ENCODE measurements at regions not wholly inside any gene's neighbourhood (a gene's known extent, or its start where the extent isn't known, plus 50 kb on each side); places are given as distances from the start of the nearest gene placed in this dataset.

GRCh38 chr3:177437513-177438337 is 240.4 kb upstream of the TBL1XR1 start:
- Histone ChIP-seq H3K4me2 (replicated peaks; ENCODE audit: low read depth, low read length, poor library complexity, severe bottlenecking) (no peak overlapping the region), H3K79me2 (ENCODE audit: control insufficient read depth, insufficient read depth, low read length) (no peaks in the 10 kb centered on the region), H3K4me1 (ENCODE audit: control insufficient read depth in 2 of 2, insufficient read depth in 2 of 2, low read length in 2 of 2) (peaks cover 13% of the 10 kb centered on the region in 2 donors), H3K36me3 (replicated peaks in 1 of 2; ENCODE audit: control extremely low read depth in 1 of 2, control insufficient read depth in 1 of 2, extremely low read depth in 1 of 2, insufficient read depth in 2 of 2, low read length in 1 of 2) (no peaks in the 10 kb centered on the region), H4K20me1 (ENCODE audit: control insufficient read depth, insufficient read depth, low read length, poor library complexity, severe bottlenecking) (no peaks in the 10 kb centered on the region), H3K27ac (ENCODE audit: low read length in 2 of 2) (no peak overlapping the region), H3K4me3 (ENCODE audit: control extremely low read depth in 1 of 5, extremely low read depth in 1 of 5, insufficient read depth in 1 of 5, low read depth in 2 of 5, low read length in 4 of 5) (no peak overlapping the region), H3K27me3 (replicated peaks in 1 of 4; ENCODE audit: control extremely low read depth in 1 of 4, control insufficient read depth in 3 of 4, insufficient read depth in 4 of 4, low read length in 3 of 4) (no peaks in the 10 kb centered on the region), H2AFZ (ENCODE audit: insufficient read depth, low read depth, low read length, poor library complexity, severe bottlenecking) (no peak overlapping the region), H3K9me3 (ENCODE audit: control extremely low read depth in 1 of 3, control insufficient read depth in 2 of 3, insufficient read depth in 1 of 3, low read length in 2 of 3) (no peaks in the 10 kb centered on the region), H3K9ac (ENCODE audit: low read length) (no peak overlapping the region)
- POLR2A ChIA-PET, result no interaction called here
- TF ChIP-seq, protein P1, sequence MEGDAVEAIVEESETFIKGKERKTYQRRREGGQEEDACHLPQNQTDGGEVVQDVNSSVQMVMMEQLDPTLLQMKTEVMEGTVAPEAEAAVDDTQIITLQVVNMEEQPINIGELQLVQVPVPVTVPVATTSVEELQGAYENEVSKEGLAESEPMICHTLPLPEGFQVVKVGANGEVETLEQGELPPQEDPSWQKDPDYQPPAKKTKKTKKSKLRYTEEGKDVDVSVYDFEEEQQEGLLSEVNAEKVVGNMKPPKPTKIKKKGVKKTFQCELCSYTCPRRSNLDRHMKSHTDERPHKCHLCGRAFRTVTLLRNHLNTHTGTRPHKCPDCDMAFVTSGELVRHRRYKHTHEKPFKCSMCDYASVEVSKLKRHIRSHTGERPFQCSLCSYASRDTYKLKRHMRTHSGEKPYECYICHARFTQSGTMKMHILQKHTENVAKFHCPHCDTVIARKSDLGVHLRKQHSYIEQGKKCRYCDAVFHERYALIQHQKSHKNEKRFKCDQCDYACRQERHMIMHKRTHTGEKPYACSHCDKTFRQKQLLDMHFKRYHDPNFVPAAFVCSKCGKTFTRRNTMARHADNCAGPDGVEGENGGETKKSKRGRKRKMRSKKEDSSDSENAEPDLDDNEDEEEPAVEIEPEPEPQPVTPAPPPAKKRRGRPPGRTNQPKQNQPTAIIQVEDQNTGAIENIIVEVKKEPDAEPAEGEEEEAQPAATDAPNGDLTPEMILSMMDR (IDR thresholded peaks at IDR 0.05), result no peak
- TF ChIP-seq EZH2 (IDR thresholded peaks at IDR 0.05; ENCODE audit: borderline replicate concordance, insufficient read depth, low read depth, low read length, poor library complexity, severe bottlenecking), result no peak
- Mint-ChIP-seq H3K27ac (no peak overlapping the region), H3K4me1 (peaks cover 13% of the 10 kb centered on the region), H3K4me3 (no peak overlapping the region), H3K9me3 (ENCODE audit: insufficient read depth) (no peaks in the 10 kb centered on the region), H3K27me3 (no peaks in the 10 kb centered on the region)
- CTCF ChIA-PET, result no interaction called here
- DNase-seq (no peak), ATAC-seq (ENCODE audit: low read depth) (no peak)
- WGBS (ENCODE audit: insufficient coverage), result no CpG with 5 or more reads among the region's 5 CpGs
- intact Hi-C loops (cut with micrococcal nuclease), result no loop called here

DNA sequence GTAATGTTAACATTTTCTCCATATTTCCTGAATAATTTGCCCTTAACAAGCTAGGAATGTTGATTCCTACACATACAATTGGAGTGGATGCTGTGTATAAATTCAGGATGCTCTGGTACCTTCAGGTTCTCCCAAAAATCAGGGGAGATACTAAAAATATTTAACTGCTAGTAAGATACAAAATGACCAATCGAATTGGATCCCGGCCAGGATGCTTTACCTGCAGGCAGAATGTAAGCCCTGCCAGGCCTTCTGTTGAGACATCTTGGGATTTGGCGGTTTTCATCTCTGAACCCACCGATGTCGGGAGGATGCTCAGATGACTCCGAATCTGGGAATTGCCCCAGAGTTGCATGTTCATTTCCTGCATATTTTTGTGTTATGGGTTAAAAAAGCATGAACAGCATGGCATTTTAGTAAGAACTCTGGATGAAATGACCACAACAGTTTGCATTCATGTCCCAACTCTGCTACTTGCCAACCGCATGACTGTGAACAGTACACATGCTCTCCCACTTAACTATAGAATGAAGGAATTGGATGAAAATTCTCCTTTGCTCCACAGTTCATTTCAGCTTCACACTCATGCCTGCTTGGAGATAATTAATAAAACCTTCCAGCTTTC is 241.4 kb upstream of the TBL1XR1 start:
- Mint-ChIP-seq H3K27ac (no peak overlapping the region), H3K9me3 (ENCODE audit: insufficient read depth) (no peaks in the 10 kb centered on the region), H3K27me3 (no peaks in the 10 kb centered on the region), H3K4me1 (peaks cover 19% of the 10 kb centered on the region), H3K4me3 (no peak overlapping the region)
- H3K27me3 ChIP-seq (replicated peaks in 1 of 4; ENCODE audit: control extremely low read depth in 1 of 4, control insufficient read depth in 3 of 4, insufficient read depth in 4 of 4, low read length in 3 of 4), result no peaks in the 10 kb centered on the region
- no peaks in the 10 kb centered on the region for H3K9me3 ChIP-seq (ENCODE audit: control extremely low read depth in 1 of 3, control insufficient read depth in 2 of 3, insufficient read depth in 1 of 3, low read length in 2 of 3)
- ATAC-seq (ENCODE audit: low read depth) (no peak), DNase-seq (no peak)
- WGBS (ENCODE audit: insufficient coverage), result 97% methylated on average over 6 of the region's 7 CpGs
- H3K4me2 ChIP-seq (replicated peaks; ENCODE audit: low read depth, low read length, poor library complexity, severe bottlenecking), result no peak overlapping the region
- POLR2A ChIA-PET, result no interaction called here
- H3K4me3 ChIP-seq (ENCODE audit: control extremely low read depth in 1 of 5, extremely low read depth in 1 of 5, insufficient read depth in 1 of 5, low read depth in 2 of 5, low read length in 4 of 5), result no peak overlapping the region
- no peaks in the 10 kb centered on the region for H3K79me2 ChIP-seq (ENCODE audit: control insufficient read depth, insufficient read depth, low read length)
- H3K27ac ChIP-seq (ENCODE audit: low read length in 2 of 2), result no peak overlapping the region
- H3K9ac ChIP-seq (ENCODE audit: low read length), result no peak overlapping the region
- H4K20me1 ChIP-seq (ENCODE audit: control insufficient read depth, insufficient read depth, low read length, poor library complexity, severe bottlenecking), result no peaks in the 10 kb centered on the region
- H3K4me1 ChIP-seq (ENCODE audit: control insufficient read depth in 2 of 2, insufficient read depth in 2 of 2, low read length in 2 of 2), result peaks cover 13% of the 10 kb centered on the region in 2 donors
- CTCF ChIA-PET, result no interaction called here
- no peak for TF ChIP-seq EZH2 (IDR thresholded peaks at IDR 0.05; ENCODE audit: borderline replicate concordance, insufficient read depth, low read depth, low read length, poor library complexity, severe bottlenecking)
- TF ChIP-seq, protein P1 (IDR thresholded peaks at IDR 0.05), result no peak
- H2AFZ ChIP-seq (ENCODE audit: insufficient read depth, low read depth, low read length, poor library complexity, severe bottlenecking), result no peak overlapping the region
- H3K36me3 ChIP-seq (replicated peaks in 1 of 2; ENCODE audit: control extremely low read depth in 1 of 2, control insufficient read depth in 1 of 2, extremely low read depth in 1 of 2, insufficient read depth in 2 of 2, low read length in 1 of 2), result no peaks in the 10 kb centered on the region
- intact Hi-C loops (cut with micrococcal nuclease), result no loop called here
